GM23338 (cell line): ENCODE measurements at regions not wholly inside any gene's neighbourhood (a gene's known extent, or its start where the extent isn't known, plus 50 kb on each side); places are given as distances from the start of the nearest gene placed in this dataset.

ENCODE experiments used
- ATAC-seq: fragments of 200-7000 bp; cut with Tn5 transposase; 3 replicates; pipeline ENCODE4 v1.9.1; 2020
- DNase-seq: peaks from one replicate; pipeline ENCODE4 v3.0.0-alpha.2; 2015; ENCODE audit warnings: low spot score
- H2AFZ ChIP-seq: fragments of 200-600 bp; sonication (generic); 2 replicates; pipeline ENCODE4 v1.8.0; 2016; ENCODE audit warnings: antibody characterized with exemption, mild to moderate bottlenecking, moderate library complexity
- H3F3A ChIP-seq: fragments of 200-600 bp; sonication (generic); replicated peaks from 2 replicates; pipeline ENCODE4 v1.8.0; 2017; ENCODE audit warnings: antibody characterized with exemption, mixed run types, low read depth
- H3K27ac ChIP-seq: fragments of 200-600 bp; sonication (generic); 2 replicates; pipeline ENCODE4 v1.6.1; 2016; ENCODE audit warnings: low read depth
- H3K27me3 ChIP-seq: fragments of 200-600 bp; sonication (generic); 2 replicates; pipeline ENCODE4 v1.8.0; 2016; ENCODE audit warnings: mild to moderate bottlenecking, mixed run types, moderate library complexity; ENCODE audit not compliant: insufficient read depth
- H3K36me3 ChIP-seq: fragments of 200-600 bp; sonication (generic); 2 replicates; pipeline ENCODE4 v1.8.0; 2016; ENCODE audit warnings: mild to moderate bottlenecking; ENCODE audit not compliant: insufficient read depth
- H3K4me1 ChIP-seq: fragments of 200-600 bp; sonication (generic); 2 replicates; pipeline ENCODE4 v1.8.0; 2016; ENCODE audit warnings: mild to moderate bottlenecking, moderate library complexity; ENCODE audit not compliant: insufficient read depth
- H3K4me2 ChIP-seq: fragments of 200-600 bp; sonication (generic); 2 replicates; pipeline ENCODE4 v1.7.1; 2017; ENCODE audit warnings: mixed run types
- H3K4me3 ChIP-seq: fragments of 200-600 bp; sonication (generic); 2 replicates; pipeline ENCODE4 v1.6.1; 2016; ENCODE audit warnings: mixed run types
- H3K79me2 ChIP-seq: fragments of 200-600 bp; sonication (generic); replicated peaks from 2 replicates; pipeline ENCODE4 v1.8.0; 2017; ENCODE audit warnings: mild to moderate bottlenecking; ENCODE audit not compliant: insufficient read depth
- H3K9me2 ChIP-seq: fragments of 200-600 bp; sonication (generic); 2 replicates; pipeline ENCODE4 v1.8.0; 2017; ENCODE audit not compliant: insufficient read depth
- H4K20me1 ChIP-seq: fragments of 200-600 bp; sonication (generic); replicated peaks from 2 replicates; pipeline ENCODE4 v1.8.0; 2017; ENCODE audit warnings: mild to moderate bottlenecking; ENCODE audit not compliant: insufficient read depth
- H3K27ac Mint-ChIP-seq: 2 replicates; pipeline ENCODE4 v1.8.0; 2020; ENCODE audit warnings: inconsistent platforms, mild to moderate bottlenecking, moderate library complexity, mixed read lengths
- H3K27me3 Mint-ChIP-seq: 3 replicates; pipeline ENCODE4 v1.8.0; 2022; ENCODE audit warnings: low read depth, mild to moderate bottlenecking, moderate library complexity, mixed read lengths, inconsistent platforms; ENCODE audit not compliant: insufficient read depth, poor library complexity
- H3K36me3 Mint-ChIP-seq: 3 replicates; pipeline ENCODE4 v1.8.0; 2021; ENCODE audit warnings: low read depth, mild to moderate bottlenecking, inconsistent platforms, moderate library complexity, mixed read lengths
- H3K4me1 Mint-ChIP-seq: 3 replicates; pipeline ENCODE4 v1.8.0; 2020; ENCODE audit warnings: mild to moderate bottlenecking, inconsistent platforms, mixed read lengths
- H3K4me3 Mint-ChIP-seq: 3 replicates; pipeline ENCODE4 v1.8.0; 2021; ENCODE audit warnings: moderate library complexity, mild to moderate bottlenecking, inconsistent platforms, mixed read lengths
- H3K9me3 Mint-ChIP-seq: 3 replicates; pipeline ENCODE4 v1.8.0; 2020; ENCODE audit warnings: moderate library complexity, mild to moderate bottlenecking, inconsistent platforms, mixed read lengths
- CREB1 ChIP-seq: fragments of 250-450 bp; sonication (Bioruptor Pico); IDR thresholded peaks from 2 replicates; pipeline ENCODE4 v1.5.0; 2020; ENCODE audit warnings: low read depth, mild to moderate bottlenecking, moderate library complexity
- ETS1 ChIP-seq: IDR thresholded peaks from 2 replicates; pipeline ENCODE4 v1.6.1; 2016; ENCODE audit warnings: antibody characterized with exemption
- EZH2 ChIP-seq: fragments of 200-600 bp; sonication (generic); IDR thresholded peaks from one replicate; pipeline ENCODE4 v1.8.0; 2017; ENCODE audit warnings: antibody characterized with exemption, mild to moderate bottlenecking, low read depth; ENCODE audit not compliant: unreplicated experiment
- EZH2phosphoT487 ChIP-seq: fragments of 200-600 bp; sonication (generic); IDR thresholded peaks from one replicate; pipeline ENCODE4 v1.8.1; 2018; ENCODE audit warnings: antibody characterized with exemption; ENCODE audit not compliant: unreplicated experiment
- JUNB ChIP-seq: IDR thresholded peaks from one replicate; pipeline ENCODE4 v1.6.1; 2016; ENCODE audit warnings: antibody characterized with exemption; ENCODE audit not compliant: unreplicated experiment
- NANOG ChIP-seq: IDR thresholded peaks from 2 replicates; pipeline ENCODE4 v1.6.1; 2016; ENCODE audit warnings: antibody characterized with exemption, borderline replicate concordance
- POLR2AphosphoS5 ChIP-seq: IDR thresholded peaks from 2 replicates; pipeline ENCODE4 v1.6.1; 2016; ENCODE audit warnings: antibody characterized with exemption, low read depth
- REST ChIP-seq: IDR thresholded peaks from one replicate; pipeline ENCODE4 v1.6.1; 2018; ENCODE audit warnings: antibody characterized with exemption; ENCODE audit not compliant: unreplicated experiment
- STAT1 ChIP-seq: IDR thresholded peaks from one replicate; pipeline ENCODE4 v1.6.1; 2016; ENCODE audit warnings: antibody characterized with exemption; ENCODE audit not compliant: unreplicated experiment
- ZNF114 ChIP-seq: fragments of 250-450 bp; sonication (Bioruptor Pico); IDR thresholded peaks from 2 replicates; pipeline ENCODE4 v1.5.0; 2020; ENCODE audit warnings: mild to moderate bottlenecking, moderate library complexity
- ZNF331 ChIP-seq: fragments of 250-450 bp; sonication (Bioruptor Pico); IDR thresholded peaks from 2 replicates; pipeline ENCODE4 v1.5.0; 2020; ENCODE audit warnings: low read depth, mild to moderate bottlenecking, moderate library complexity
- ZNF462 ChIP-seq: fragments of 250-450 bp; sonication (Bioruptor Pico); IDR thresholded peaks from 2 replicates; pipeline ENCODE4 v1.5.0; 2020; ENCODE audit warnings: mild to moderate bottlenecking, moderate library complexity
- TF ChIP-seq, protein P1 (sequence below), 2 experiments: fragments of 200-600 bp in 1 of 2; sonication (generic) in 1 of 2; conservative IDR thresholded peaks; 2 replicates each; pipeline versions ENCODE4 v1.5.1 to v1.6.1; 2016 to 2017; ENCODE audit warnings: antibody characterized with exemption in 2 of 2, low read depth in 2 of 2, mild to moderate bottlenecking in 2 of 2, moderate library complexity in 1 of 2

DNA sequence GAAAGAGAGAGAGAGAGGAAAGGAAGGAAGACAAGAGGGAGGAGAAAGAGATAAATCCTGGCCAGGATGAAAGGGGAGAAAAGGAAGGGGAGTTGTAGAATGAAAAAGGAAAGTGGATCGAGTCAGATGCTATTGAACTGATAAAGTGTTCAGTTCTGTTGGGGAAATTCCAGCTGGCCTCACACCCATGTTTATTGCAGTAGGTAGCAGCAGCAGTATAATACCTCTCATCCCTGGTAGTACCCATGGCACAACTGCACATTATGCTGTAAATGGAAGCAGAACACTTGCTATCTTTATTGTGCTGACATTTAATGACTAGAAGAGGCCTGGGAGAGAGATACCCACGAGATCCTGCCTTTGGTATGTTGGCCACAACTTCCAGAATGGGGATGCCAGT is 178.1 kb downstream of the EVX1 start:
- TF ChIP-seq POLR2AphosphoS5 = no peak
- TF ChIP-seq EZH2phosphoT487 = no peak
- TF ChIP-seq JUNB = no peak
- TF ChIP-seq ETS1 = no peak
- TF ChIP-seq ZNF462 (CRISPR knock-in tag) = no peak
- no peak for TF ChIP-seq STAT1
- TF ChIP-seq EZH2 = no peak
- TF ChIP-seq NANOG = no peak
- no peak for TF ChIP-seq ZNF331
- no peak for TF ChIP-seq ZNF114 (CRISPR knock-in tag)
- no peak for TF ChIP-seq CREB1
- TF ChIP-seq, protein P1, sequence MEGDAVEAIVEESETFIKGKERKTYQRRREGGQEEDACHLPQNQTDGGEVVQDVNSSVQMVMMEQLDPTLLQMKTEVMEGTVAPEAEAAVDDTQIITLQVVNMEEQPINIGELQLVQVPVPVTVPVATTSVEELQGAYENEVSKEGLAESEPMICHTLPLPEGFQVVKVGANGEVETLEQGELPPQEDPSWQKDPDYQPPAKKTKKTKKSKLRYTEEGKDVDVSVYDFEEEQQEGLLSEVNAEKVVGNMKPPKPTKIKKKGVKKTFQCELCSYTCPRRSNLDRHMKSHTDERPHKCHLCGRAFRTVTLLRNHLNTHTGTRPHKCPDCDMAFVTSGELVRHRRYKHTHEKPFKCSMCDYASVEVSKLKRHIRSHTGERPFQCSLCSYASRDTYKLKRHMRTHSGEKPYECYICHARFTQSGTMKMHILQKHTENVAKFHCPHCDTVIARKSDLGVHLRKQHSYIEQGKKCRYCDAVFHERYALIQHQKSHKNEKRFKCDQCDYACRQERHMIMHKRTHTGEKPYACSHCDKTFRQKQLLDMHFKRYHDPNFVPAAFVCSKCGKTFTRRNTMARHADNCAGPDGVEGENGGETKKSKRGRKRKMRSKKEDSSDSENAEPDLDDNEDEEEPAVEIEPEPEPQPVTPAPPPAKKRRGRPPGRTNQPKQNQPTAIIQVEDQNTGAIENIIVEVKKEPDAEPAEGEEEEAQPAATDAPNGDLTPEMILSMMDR (conservative IDR thresholded peaks at IDR 0.05; ENCODE audit: low read depth in 2 of 2) = no peak
- TF ChIP-seq REST = no peak
- ATAC-seq (no peak), DNase-seq (no peak)
- no peaks in the 10 kb centered on the region; the same call in 2 of the 3 replicates for H3K9me3 Mint-ChIP-seq
- Histone ChIP-seq H3K4me1 (no peaks in the 10 kb centered on the region), H4K20me1 (no peaks in the 10 kb centered on the region), H3K27ac (no peak overlapping the region), H3F3A (no peaks in the 10 kb centered on the region), H3K9me2 (no peaks in the 10 kb centered on the region), H3K36me3 (no peaks in the 10 kb centered on the region), H3K27me3 (no peaks in the 10 kb centered on the region), H3K4me3 (no peak overlapping the region), H3K79me2 (no peaks in the 10 kb centered on the region), H2AFZ (0 out of 2 replicates have a peak overlapping the region, but pooled peaks have one; percentile 18), H3K4me2 (no peak overlapping the region)
- H3K4me1 Mint-ChIP-seq = peaks cover 5% of the 10 kb centered on the region; the same call in 2 of the 3 replicates
- H3K4me3 Mint-ChIP-seq = no peak overlapping the region
- no peak overlapping the region for H3K27ac Mint-ChIP-seq
- H3K27me3 Mint-ChIP-seq = peaks cover 8% of the 10 kb centered on the region
- H3K36me3 Mint-ChIP-seq = no peaks in the 10 kb centered on the region
